Stomach smooth muscle (tissue), 2 donors: ENCODE measurements at regions not wholly inside any gene's neighbourhood (a gene's known extent, or its start where the extent isn't known, plus 50 kb on each side); places are given as distances from the start of the nearest gene placed in this dataset.

Experiments
- H3K27ac ChIP-seq: one replicate; pipeline ENCODE4 v1.7.0; 2013; ENCODE audit warnings: mild to moderate bottlenecking, low read length, inconsistent platforms
- H3K27me3 ChIP-seq, 2 donors: one replicate each; pipeline ENCODE4 v1.7.0; 2013; ENCODE audit warnings: low read length in 2 of 2; ENCODE audit not compliant: insufficient read depth in 2 of 2, control insufficient read depth in 1 of 2
- H3K36me3 ChIP-seq, 2 donors: one replicate each; pipeline ENCODE4 v1.7.0; 2013; ENCODE audit warnings: low read length in 2 of 2; ENCODE audit not compliant: control insufficient read depth in 2 of 2, insufficient read depth in 2 of 2
- H3K4me1 ChIP-seq: one replicate; pipeline ENCODE4 v1.7.0; 2013; ENCODE audit warnings: low read length; ENCODE audit not compliant: control insufficient read depth, insufficient read depth
- H3K4me3 ChIP-seq, 2 donors: one replicate each; pipeline ENCODE4 v1.7.0; 2013; ENCODE audit warnings: low read length in 2 of 2
- H3K9ac ChIP-seq, 2 donors: one replicate each; pipeline ENCODE4 v1.7.0; 2013; ENCODE audit warnings: low read length in 2 of 2, mild to moderate bottlenecking in 1 of 2
- H3K9me3 ChIP-seq, 2 donors: one replicate each; pipeline ENCODE4 v1.7.0; 2013; ENCODE audit warnings: low read length in 2 of 2; ENCODE audit not compliant: control insufficient read depth in 2 of 2
- donor health status: healthy.
- donor health status: Pancreatic carcinoma.

DNA sequence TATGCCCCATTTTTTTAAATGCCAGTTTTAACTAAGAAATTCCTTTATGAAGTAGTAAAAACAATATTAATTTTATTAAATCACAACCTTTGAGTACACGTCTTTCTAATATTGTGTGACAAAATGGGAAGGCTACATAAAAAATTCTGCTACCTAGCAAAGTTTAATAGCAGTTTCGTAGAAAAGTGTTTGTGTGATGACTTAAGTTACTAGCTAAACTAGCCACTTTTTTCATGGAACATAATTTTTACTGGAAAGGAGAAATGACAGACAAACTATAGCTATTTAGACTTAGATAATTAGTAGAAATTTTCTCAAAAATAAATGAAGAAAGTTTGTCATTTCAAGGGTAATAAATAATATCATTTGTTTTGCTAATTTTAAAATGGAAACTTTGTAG is 153.1 kb downstream of the GPAM start:
- Histone ChIP-seq H3K27me3 (no peaks in the 10 kb centered on the region), H3K4me1 (no peaks in the 10 kb centered on the region), H3K4me3 (no peak overlapping the region), H3K9ac (no peak overlapping the region), H3K36me3 (no peaks in the 10 kb centered on the region), H3K27ac (no peak overlapping the region), H3K9me3 (peaks cover 5 to 8% of the 10 kb centered on the region in 2 donors)

DNA sequence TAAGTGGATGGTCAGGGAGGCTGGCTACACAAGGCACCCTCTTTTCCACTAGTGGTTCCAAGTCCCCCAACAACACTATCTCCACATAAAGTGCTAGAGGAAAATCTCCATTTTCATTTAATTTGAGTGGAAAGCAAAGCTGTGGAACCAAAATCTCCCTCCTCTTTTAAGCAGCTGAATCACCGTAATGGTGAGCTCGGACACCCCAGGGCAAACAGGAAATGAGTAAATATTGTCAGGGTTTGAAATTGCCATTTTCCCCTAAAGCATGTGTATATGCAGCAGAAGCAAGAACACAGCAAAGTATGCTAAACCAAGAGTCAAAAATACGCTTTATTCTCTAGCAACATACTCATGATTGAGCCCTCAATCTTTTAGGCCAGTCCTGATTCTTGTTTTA is 143.7 kb downstream of the GPAM start:
- H3K9me3 ChIP-seq = no peaks in the 10 kb centered on the region
- no peaks in the 10 kb centered on the region for H3K36me3 ChIP-seq
- no peaks in the 10 kb centered on the region for H3K27me3 ChIP-seq
- H3K27ac ChIP-seq = no peak overlapping the region
- H3K4me1 ChIP-seq = no peaks in the 10 kb centered on the region
- H3K9ac ChIP-seq = no peak overlapping the region
- H3K4me3 ChIP-seq = no peak overlapping the region

DNA sequence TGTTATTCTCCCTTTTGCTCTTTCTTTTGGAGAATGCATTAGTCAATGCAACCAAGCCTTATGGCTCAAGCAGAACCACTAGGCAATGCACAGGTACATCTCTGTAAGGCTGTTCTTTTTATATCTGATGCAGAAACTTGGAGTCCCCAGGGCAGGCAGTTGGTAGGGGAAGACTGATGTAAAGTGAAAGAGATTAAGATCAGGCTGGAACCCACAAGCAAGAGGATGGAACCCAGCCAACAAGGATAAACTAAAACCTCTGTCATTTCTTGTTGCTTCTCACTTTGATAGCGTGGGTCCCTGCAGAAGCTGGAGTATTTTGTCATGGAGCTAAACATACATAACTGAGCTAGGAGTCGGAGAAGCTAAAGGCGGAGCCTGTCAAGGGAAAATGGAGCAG is 142.9 kb downstream of the GPAM start:
- no peaks in the 10 kb centered on the region for H3K9me3 ChIP-seq
- H3K9ac ChIP-seq = no peak overlapping the region
- H3K27ac ChIP-seq = no peak overlapping the region
- no peaks in the 10 kb centered on the region for H3K36me3 ChIP-seq
- no peaks in the 10 kb centered on the region for H3K27me3 ChIP-seq
- no peak overlapping the region for H3K4me3 ChIP-seq
- peaks cover 2% of the 10 kb centered on the region for H3K4me1 ChIP-seq

DNA sequence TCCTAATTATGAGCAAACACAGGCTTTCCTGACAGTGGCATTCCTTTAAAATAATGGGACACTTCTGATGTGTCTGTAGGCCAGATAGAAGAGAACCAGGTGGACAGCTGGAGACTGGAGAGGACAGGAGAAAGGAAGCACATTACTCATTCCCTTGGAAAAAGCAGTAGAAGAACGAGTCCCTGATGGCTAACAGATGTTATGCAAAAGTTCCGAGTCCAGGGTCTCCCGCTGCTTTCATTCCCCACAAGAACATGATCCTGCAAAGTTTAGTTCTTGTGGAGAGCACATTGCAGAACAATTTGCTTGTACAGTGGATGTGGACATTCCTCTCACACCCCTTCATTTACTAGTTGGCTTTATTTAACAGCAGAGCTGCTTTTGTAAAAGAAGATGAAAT is 137.6 kb downstream of the GPAM start:
- Histone ChIP-seq H3K27me3 (no peaks in the 10 kb centered on the region), H3K4me1 (peaks cover 2% of the 10 kb centered on the region), H3K4me3 (no peak overlapping the region), H3K27ac (no peak overlapping the region), H3K36me3 (no peaks in the 10 kb centered on the region), H3K9ac (no peak overlapping the region), H3K9me3 (no peaks in the 10 kb centered on the region)

DNA sequence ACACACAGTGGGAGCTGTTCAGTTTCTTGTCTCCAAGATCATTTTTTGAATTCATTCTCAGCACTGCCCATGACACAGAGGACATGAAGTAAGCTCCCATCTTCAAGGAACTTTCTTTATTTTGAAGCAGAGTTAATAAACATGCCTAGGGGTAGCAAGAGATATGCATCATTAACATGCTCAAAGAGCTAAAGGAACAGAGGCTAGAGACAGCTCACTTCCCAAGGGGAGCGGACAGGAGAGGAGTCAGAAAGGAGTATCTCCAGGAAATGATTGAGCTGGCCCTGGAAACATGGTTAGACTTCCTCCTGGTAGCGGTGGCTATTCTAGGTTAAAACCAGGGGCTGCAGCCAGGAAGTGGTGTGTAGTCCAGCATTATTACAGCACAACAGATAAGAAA is 135.9 kb downstream of the GPAM start:
- Histone ChIP-seq H3K9me3 (no peaks in the 10 kb centered on the region), H3K4me3 (no peak overlapping the region), H3K36me3 (no peaks in the 10 kb centered on the region), H3K27me3 (no peaks in the 10 kb centered on the region), H3K9ac (no peak overlapping the region), H3K27ac (no peak overlapping the region), H3K4me1 (peaks cover 2% of the 10 kb centered on the region)

DNA sequence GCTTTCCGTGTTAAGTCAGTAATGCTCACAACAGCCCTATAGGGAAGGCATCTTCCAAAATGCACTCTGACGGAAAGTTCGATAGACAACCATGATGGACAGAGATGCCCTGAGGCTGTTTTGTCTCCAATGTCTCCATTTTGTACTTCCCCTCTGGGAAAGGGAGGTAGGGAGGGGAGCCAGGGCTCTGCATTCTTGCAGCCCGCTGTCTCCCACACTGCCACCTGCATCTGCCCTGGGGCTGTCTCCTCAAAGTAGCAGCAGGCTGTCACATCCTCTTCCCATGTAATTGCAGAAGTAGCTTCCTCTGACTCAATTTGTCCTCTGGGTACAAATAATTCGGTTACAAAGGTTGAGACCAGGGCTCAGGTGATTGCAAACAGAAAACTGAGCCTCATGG is 131.4 kb downstream of the GPAM start:
- Histone ChIP-seq H3K27me3 (no peaks in the 10 kb centered on the region), H3K9ac (no peak overlapping the region), H3K4me3 (no peak overlapping the region), H3K4me1 (no peaks in the 10 kb centered on the region), H3K27ac (no peak overlapping the region), H3K36me3 (no peaks in the 10 kb centered on the region), H3K9me3 (peaks cover 0 to 2% of the 10 kb centered on the region in 2 donors)

DNA sequence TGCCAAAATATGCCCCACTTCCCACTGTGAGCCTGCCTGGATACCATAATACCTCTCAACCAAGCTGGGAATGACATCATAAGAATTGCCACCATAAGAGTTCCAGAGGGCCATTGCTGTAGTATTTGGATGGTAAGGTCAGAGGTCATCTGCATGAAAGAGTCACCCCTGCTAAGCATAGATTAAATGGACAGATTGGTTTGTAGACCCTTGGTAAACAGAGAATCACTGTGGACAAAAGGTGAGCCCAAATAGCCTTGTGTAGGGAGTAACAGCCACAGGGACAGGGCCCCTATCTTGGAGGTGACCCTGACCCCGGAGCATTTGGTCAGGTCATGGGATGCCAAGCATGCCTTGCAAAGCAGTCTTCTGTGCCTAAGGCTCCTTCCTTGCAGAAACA is 129.7 kb downstream of the GPAM start:
- Histone ChIP-seq H3K27ac (no peak overlapping the region), H3K9me3 (peaks cover 0 to 2% of the 10 kb centered on the region in 2 donors), H3K9ac (no peak overlapping the region), H3K4me1 (no peaks in the 10 kb centered on the region), H3K36me3 (no peaks in the 10 kb centered on the region), H3K27me3 (no peaks in the 10 kb centered on the region), H3K4me3 (no peak overlapping the region)

DNA sequence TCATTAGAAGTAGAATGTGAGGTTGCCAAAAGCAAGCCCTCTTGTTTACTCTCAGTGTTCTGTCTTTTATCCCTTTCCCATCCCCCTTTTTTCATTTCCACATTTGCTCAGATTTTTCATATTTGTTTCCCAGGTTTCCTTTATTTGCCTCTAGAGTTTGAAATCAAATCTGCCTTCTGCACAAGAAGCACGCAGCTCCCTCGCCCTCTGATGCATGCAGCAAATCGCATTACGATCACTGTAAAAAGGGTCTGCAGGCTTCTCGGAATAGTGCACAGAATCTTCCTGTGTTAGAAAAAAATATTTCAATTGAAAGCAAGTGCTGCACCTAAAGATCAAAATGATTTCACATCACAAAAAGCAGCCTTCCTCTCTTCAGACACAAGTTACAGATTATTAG is 129.0 kb downstream of the GPAM start:
- H3K27me3 ChIP-seq = no peaks in the 10 kb centered on the region

DNA sequence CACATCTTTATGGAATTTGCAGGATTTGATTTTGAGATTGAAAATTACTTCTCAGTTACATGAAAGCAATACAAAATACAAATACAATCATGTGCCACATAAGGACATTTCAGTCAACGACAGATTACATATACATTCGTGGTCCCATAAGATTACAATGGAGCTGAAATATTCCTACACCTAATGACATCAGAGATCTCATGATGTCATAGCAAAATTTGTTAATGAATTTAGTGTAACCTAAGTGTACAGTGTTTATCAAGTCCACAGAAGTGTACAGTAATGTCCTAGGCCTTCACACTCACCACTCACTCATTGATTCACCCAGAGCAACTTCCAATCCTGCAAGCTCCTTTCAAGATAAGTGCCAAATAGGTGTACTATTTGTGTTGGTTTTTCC is 126.5 kb downstream of the GPAM start:
- Histone ChIP-seq H3K27me3 (no peaks in the 10 kb centered on the region), H3K27ac (no peak overlapping the region), H3K36me3 (no peaks in the 10 kb centered on the region), H3K4me1 (no peaks in the 10 kb centered on the region), H3K9ac (no peak overlapping the region), H3K4me3 (no peak overlapping the region), H3K9me3 (peaks cover 0 to 2% of the 10 kb centered on the region in 2 donors)

More for the DNA sequence above, 129.0 kb downstream of the GPAM start:
- no peak overlapping the region for H3K9ac ChIP-seq
- H3K4me3 ChIP-seq = no peak overlapping the region
- H3K4me1 ChIP-seq = no peaks in the 10 kb centered on the region
- H3K27ac ChIP-seq = no peak overlapping the region
- no peaks in the 10 kb centered on the region for H3K36me3 ChIP-seq
- H3K9me3 ChIP-seq = peaks cover 0 to 2% of the 10 kb centered on the region in 2 donors

DNA sequence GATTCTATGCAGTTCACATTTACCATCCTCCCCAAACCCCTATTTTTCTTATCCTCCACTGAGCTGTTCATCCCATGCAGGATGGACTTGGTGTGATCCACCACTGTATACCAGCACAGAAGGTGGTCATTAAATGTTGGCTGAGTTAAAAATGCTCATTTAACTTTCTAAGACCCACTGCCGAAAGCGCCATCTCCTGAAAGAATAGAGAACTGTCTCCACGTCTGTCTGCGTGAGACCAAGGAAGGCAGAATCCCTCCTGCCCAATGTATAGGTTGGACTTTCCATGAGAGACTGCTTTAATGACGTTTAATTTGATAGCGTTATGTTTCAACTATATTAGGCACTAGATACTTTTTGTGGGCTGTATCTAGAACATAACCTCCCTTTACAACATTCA is 124.3 kb downstream of the GPAM start:
- Histone ChIP-seq H3K27me3 (no peaks in the 10 kb centered on the region), H3K36me3 (no peaks in the 10 kb centered on the region)

DNA sequence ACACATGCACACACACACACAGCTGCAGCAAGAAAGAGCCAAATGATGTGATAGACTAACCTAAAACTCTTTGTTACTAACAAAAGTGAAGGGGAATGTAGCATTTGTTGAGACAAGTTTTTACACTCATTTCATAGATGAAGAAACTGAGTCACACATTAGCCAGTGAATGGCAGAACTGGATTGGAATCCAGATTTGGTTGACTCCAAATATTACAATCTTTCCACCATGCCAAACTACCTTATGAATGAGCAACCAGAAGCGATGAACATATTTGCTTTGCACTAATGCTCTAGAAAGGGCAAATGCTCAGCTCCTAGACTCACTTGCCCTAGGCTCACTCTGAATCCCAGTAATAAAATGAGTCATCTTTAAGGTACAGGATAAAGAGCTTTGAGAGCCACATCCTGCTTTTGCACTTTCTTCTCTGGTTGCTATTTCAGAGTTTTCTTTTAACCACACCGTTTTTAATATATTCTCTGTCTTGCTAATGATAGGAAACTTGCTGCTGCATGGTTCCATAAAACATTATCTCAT is 111.9 kb downstream of the GPAM start:
- no peak overlapping the region for H3K4me3 ChIP-seq
- H3K9ac ChIP-seq = no peak overlapping the region
- no peaks in the 10 kb centered on the region for H3K36me3 ChIP-seq
- no peaks in the 10 kb centered on the region for H3K27me3 ChIP-seq
- H3K9me3 ChIP-seq = no peaks in the 10 kb centered on the region
- no peaks in the 10 kb centered on the region for H3K4me1 ChIP-seq
- no peak overlapping the region for H3K27ac ChIP-seq

More for the DNA sequence above, 124.3 kb downstream of the GPAM start:
- Histone ChIP-seq H3K9me3 (peaks cover 0 to 2% of the 10 kb centered on the region in 2 donors), H3K27ac (no peak overlapping the region), H3K4me3 (no peak overlapping the region), H3K9ac (no peak overlapping the region), H3K4me1 (no peaks in the 10 kb centered on the region)
